Ovary (tissue), 7 donors: ENCODE measurements at regions not wholly inside any gene's neighbourhood (a gene's known extent, or its start where the extent isn't known, plus 50 kb on each side); places are given as distances from the start of the nearest gene placed in this dataset.
A peak's percentile ranks its signal among the peaks of the same experiment; 100 is the strongest.

Source experiments
- DNase-seq, 5 donors: peaks; one replicate each; pipeline ENCODE4 v3.0.0-alpha.2; 2019 to 2020
- H3K27ac ChIP-seq, 2 donors: fragments of 200-600 bp; one replicate each; pipeline versions ENCODE4 v1.5.1 to v1.8.0; 2019 to 2022
- H3K27me3 ChIP-seq: fragments of 200-600 bp; one replicate; pipeline ENCODE4 v1.8.0; 2022
- H3K36me3 ChIP-seq: fragments of 200-600 bp; sonication (generic); one replicate; pipeline ENCODE4 v1.5.1; 2019
- H3K4me1 ChIP-seq: one replicate; pipeline ENCODE4 v1.8.1; 2013; ENCODE audit warnings: mild to moderate bottlenecking, moderate library complexity; ENCODE audit not compliant: insufficient read depth
- H3K4me3 ChIP-seq: fragments of 200-600 bp; sonication (generic); one replicate; pipeline ENCODE4 v1.5.1; 2017
- H3K9me3 ChIP-seq, 2 donors: fragments of 200-600 bp in 1 of 2; sonication (generic) in 1 of 2; one replicate each; pipeline versions ENCODE4 v1.5.1 to v1.8.1; 2013 to 2019; ENCODE audit warnings: mild to moderate bottlenecking in 1 of 2, moderate library complexity in 1 of 2
- EP300 ChIP-seq: sonication (generic); formaldehyde crosslinking; IDR thresholded peaks from one replicate; pipeline ENCODE4 v1.6.1; 2017; ENCODE audit warnings: antibody characterized with exemption
- POLR2A ChIP-seq: fragments of 450-650 bp; IDR thresholded peaks from one replicate; pipeline ENCODE4 v1.6.1; 2017; ENCODE audit warnings: antibody characterized with exemption, mild to moderate bottlenecking, moderate library complexity
- WGBS, 3 donors: extraction: QIAGEN DNeasy Blood & Tissue Kit in 1 of 3; methylation state at CpG; one replicate each; pipeline versions ENCODE4 v1.1.5 to v1.1.7; 2013 to 2017; 5-methylcytosine and 5-hydroxymethylcytosine counted together
- intact Hi-C, 4 donors: fragments of 100-400 bp; cut with DNase I; formaldehyde crosslinking; loops; one replicate each; pipeline versions ENCODE4 v1.11.0 to v1.15.1; 2022 to 2023
- TF ChIP-seq, protein P1 (sequence below), 3 donors: fragments of 450-650 bp in 2 of 3; fragments of 200-600 bp in 1 of 3; IDR thresholded peaks; one replicate each; pipeline versions ENCODE4 v1.5.1 to v1.8.0; 2016 to 2022; ENCODE audit warnings: antibody characterized with exemption in 3 of 3, mild to moderate bottlenecking in 1 of 3
- donor health status: DM: no; HTN: no; CAD: no; lungs with moderate emphysema.
- donor health status: DM: no; HTN: no; CAD: no.
- donor health status: Bipolar disorder and iron deficiency.
- donor health status: DM: no; HTN: no; CAD: no.
- donor health status: DM: yes; HTN: yes; CAD: no.

- H3K4me3 ChIP-seq, result no peak overlapping the region
- H3K27ac ChIP-seq, result no peak overlapping the region
- H3K27me3 ChIP-seq, result no peaks in the 10 kb centered on the region
- 83 to 84% (median 84%) methylated on average over 1 of the region's 1 CpG for WGBS, 3 donors
- no peaks in the 10 kb centered on the region for H3K9me3 ChIP-seq
- TF ChIP-seq POLR2A, result no peak
- TF ChIP-seq EP300, result no peak
- TF ChIP-seq, protein P1, sequence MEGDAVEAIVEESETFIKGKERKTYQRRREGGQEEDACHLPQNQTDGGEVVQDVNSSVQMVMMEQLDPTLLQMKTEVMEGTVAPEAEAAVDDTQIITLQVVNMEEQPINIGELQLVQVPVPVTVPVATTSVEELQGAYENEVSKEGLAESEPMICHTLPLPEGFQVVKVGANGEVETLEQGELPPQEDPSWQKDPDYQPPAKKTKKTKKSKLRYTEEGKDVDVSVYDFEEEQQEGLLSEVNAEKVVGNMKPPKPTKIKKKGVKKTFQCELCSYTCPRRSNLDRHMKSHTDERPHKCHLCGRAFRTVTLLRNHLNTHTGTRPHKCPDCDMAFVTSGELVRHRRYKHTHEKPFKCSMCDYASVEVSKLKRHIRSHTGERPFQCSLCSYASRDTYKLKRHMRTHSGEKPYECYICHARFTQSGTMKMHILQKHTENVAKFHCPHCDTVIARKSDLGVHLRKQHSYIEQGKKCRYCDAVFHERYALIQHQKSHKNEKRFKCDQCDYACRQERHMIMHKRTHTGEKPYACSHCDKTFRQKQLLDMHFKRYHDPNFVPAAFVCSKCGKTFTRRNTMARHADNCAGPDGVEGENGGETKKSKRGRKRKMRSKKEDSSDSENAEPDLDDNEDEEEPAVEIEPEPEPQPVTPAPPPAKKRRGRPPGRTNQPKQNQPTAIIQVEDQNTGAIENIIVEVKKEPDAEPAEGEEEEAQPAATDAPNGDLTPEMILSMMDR (IDR thresholded peaks at IDR 0.05), result no peak
- DNase-seq, result no peak
- H3K36me3 ChIP-seq, result no peaks in the 10 kb centered on the region
- no peaks in the 10 kb centered on the region for H3K4me1 ChIP-seq
- intact Hi-C loops, result no loop called here
Measured at GRCh38 chr18:59990121-59990823, 90.5 kb downstream of the PMAIP1 start.

DNA sequence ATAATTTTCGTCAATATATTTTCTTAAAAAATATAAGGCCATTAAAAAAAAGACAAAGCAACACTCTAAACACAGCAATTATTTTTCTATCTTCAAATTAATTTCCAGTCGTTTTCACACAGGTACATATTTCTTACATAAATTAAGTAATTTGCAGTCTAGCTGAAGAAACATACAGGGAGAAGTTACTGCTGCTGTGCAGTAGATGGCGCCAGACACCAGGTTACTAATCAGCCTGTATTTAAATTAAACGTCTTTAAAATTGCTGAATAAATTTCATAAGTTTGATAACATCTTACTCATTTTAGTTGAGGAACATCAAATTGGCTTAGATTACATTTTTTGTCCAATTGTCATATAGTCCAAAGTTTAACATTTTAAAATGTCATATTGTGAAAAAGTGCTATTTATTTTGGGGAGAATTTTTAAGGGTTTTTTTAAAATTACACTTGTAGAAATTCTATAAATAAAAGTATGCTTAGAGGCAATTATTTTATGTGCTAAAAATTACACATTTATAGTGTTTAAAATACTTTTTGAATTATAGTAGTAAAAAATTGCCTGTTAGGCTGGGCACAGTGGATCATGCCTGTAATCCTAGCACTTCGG, 88.4 kb downstream of the PMAIP1 start:
- H3K27me3 ChIP-seq, result no peaks in the 10 kb centered on the region
- TF ChIP-seq, protein P1 (IDR thresholded peaks at IDR 0.05), result peak in 2 of 3 donors; percentile 52 to 82
- TF ChIP-seq POLR2A, result no peak
- H3K4me3 ChIP-seq, result no peak overlapping the region
- 15 to 17% (median 16%) methylated on average over 5 of the region's 5 CpGs for WGBS, 3 donors
- DNase-seq, result peak in 4 of 5 donors; percentile 33 to 51 (median 38)
- intact Hi-C loops, result loop anchor here in 2 of 4 donors (2.0 to 10.0 kb wide), 2 partner anchors 561 to 1517 kb away; no protein-coding TSS in a partner anchor
- no peaks in the 10 kb centered on the region for H3K36me3 ChIP-seq
- no peak overlapping the region for H3K27ac ChIP-seq
- H3K9me3 ChIP-seq, result no peaks in the 10 kb centered on the region
- H3K4me1 ChIP-seq, result no peaks in the 10 kb centered on the region

- TF ChIP-seq, protein P1 (IDR thresholded peaks at IDR 0.05), result no peak
- no peak for TF ChIP-seq EP300
- TF ChIP-seq POLR2A, result no peak
- Histone ChIP-seq H3K4me3 (no peak overlapping the region), H3K4me1 (no peaks in the 10 kb centered on the region), H3K9me3 (no peaks in the 10 kb centered on the region), H3K36me3 (no peaks in the 10 kb centered on the region), H3K27me3 (no peaks in the 10 kb centered on the region), H3K27ac (no peak overlapping the region)
- no peak for DNase-seq
- intact Hi-C loops, result loop anchor here in 1 of 4 donors (10.0 kb wide), 1 partner anchor 1518 kb away; no protein-coding TSS in a partner anchor
- 60 to 63% (median 62%) methylated on average over 4 of the region's 4 CpGs for WGBS, 3 donors
Measured at GRCh38 chr18:59987102-59987501, 87.3 kb downstream of the PMAIP1 start.

- Histone ChIP-seq H3K4me3 (no peak overlapping the region), H3K9me3 (no peaks in the 10 kb centered on the region), H3K27me3 (no peaks in the 10 kb centered on the region), H3K4me1 (no peaks in the 10 kb centered on the region), H3K36me3 (no peaks in the 10 kb centered on the region), H3K27ac (no peak overlapping the region)
- WGBS, 3 donors, result 72 to 80% (median 74%) methylated on average over 11 of the region's 11 CpGs
- no peak for DNase-seq
- intact Hi-C loops, result loop anchor here in 1 of 4 donors (10.0 kb wide), 1 partner anchor 1519 kb away; no protein-coding TSS in a partner anchor
- TF ChIP-seq EP300, result no peak
- TF ChIP-seq, protein P1 (IDR thresholded peaks at IDR 0.05), result no peak
- no peak for TF ChIP-seq POLR2A
Measured at GRCh38 chr18:59986139-59986538, 86.3 kb downstream of the PMAIP1 start.
